ENCODE measurements at regions not wholly inside any gene's neighbourhood (a gene's known extent, or its start where the extent isn't known, plus 50 kb on each side); places are given as distances from the start of the nearest gene placed in this dataset.
"Not testable (repeated sequence)": the region's sequence is repeated elsewhere in the genome, so short reads cannot be mapped to it uniquely, and the experiment has no call there.

- Mint-ChIP-seq H3K36me3 (ENCODE audit: low read depth) (no peaks in the 10 kb centered on the region), H3K27ac (no peak overlapping the region), H3K4me3 (no peak overlapping the region), H3K4me1 (no peaks in the 10 kb centered on the region), H3K27me3 (ENCODE audit: low read depth, poor library complexity) (peaks cover 4% of the 10 kb centered on the region), H3K9me3 (no peaks in the 10 kb centered on the region)
- DNase-seq: no peak
- TF ChIP-seq, protein P1, sequence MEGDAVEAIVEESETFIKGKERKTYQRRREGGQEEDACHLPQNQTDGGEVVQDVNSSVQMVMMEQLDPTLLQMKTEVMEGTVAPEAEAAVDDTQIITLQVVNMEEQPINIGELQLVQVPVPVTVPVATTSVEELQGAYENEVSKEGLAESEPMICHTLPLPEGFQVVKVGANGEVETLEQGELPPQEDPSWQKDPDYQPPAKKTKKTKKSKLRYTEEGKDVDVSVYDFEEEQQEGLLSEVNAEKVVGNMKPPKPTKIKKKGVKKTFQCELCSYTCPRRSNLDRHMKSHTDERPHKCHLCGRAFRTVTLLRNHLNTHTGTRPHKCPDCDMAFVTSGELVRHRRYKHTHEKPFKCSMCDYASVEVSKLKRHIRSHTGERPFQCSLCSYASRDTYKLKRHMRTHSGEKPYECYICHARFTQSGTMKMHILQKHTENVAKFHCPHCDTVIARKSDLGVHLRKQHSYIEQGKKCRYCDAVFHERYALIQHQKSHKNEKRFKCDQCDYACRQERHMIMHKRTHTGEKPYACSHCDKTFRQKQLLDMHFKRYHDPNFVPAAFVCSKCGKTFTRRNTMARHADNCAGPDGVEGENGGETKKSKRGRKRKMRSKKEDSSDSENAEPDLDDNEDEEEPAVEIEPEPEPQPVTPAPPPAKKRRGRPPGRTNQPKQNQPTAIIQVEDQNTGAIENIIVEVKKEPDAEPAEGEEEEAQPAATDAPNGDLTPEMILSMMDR (IDR thresholded peaks at IDR 0.05): no peak
Observed at GRCh38 chr12:17028348-17028747, 422.4 kb upstream of the LMO3 start.

GRCh38 chr12:17025424-17025823, 419.5 kb upstream of the LMO3 start:
- not testable (repeated sequence) for H3K4me1 Mint-ChIP-seq; H3K4me3 Mint-ChIP-seq; H3K27ac Mint-ChIP-seq; DNase-seq; H3K27me3 Mint-ChIP-seq (ENCODE audit: low read depth, poor library complexity); H3K9me3 Mint-ChIP-seq; H3K36me3 Mint-ChIP-seq (ENCODE audit: low read depth)

GRCh38 chr12:17020765-17021164, 414.8 kb upstream of the LMO3 start:
- no peaks in the 10 kb centered on the region for H3K27me3 Mint-ChIP-seq (ENCODE audit: low read depth, poor library complexity)
- no peak for DNase-seq
- H3K27ac Mint-ChIP-seq: no peak overlapping the region
- TF ChIP-seq, protein P1 (IDR thresholded peaks at IDR 0.05): no peak
- no peak overlapping the region for H3K4me3 Mint-ChIP-seq
- no peaks in the 10 kb centered on the region for H3K4me1 Mint-ChIP-seq
- H3K36me3 Mint-ChIP-seq (ENCODE audit: low read depth): no peaks in the 10 kb centered on the region
- H3K9me3 Mint-ChIP-seq: no peaks in the 10 kb centered on the region

GRCh38 chr12:17017402-17017801, 411.4 kb upstream of the LMO3 start:
- no peaks in the 10 kb centered on the region for H3K4me1 Mint-ChIP-seq
- no peaks in the 10 kb centered on the region for H3K36me3 Mint-ChIP-seq (ENCODE audit: low read depth)
- no peak overlapping the region for H3K4me3 Mint-ChIP-seq
- DNase-seq: no peak
- H3K9me3 Mint-ChIP-seq: peaks cover 10% of the 10 kb centered on the region
- H3K27ac Mint-ChIP-seq: no peak overlapping the region
- TF ChIP-seq, protein P1 (IDR thresholded peaks at IDR 0.05): no peak
- H3K27me3 Mint-ChIP-seq (ENCODE audit: low read depth, poor library complexity): no peaks in the 10 kb centered on the region

DNA sequence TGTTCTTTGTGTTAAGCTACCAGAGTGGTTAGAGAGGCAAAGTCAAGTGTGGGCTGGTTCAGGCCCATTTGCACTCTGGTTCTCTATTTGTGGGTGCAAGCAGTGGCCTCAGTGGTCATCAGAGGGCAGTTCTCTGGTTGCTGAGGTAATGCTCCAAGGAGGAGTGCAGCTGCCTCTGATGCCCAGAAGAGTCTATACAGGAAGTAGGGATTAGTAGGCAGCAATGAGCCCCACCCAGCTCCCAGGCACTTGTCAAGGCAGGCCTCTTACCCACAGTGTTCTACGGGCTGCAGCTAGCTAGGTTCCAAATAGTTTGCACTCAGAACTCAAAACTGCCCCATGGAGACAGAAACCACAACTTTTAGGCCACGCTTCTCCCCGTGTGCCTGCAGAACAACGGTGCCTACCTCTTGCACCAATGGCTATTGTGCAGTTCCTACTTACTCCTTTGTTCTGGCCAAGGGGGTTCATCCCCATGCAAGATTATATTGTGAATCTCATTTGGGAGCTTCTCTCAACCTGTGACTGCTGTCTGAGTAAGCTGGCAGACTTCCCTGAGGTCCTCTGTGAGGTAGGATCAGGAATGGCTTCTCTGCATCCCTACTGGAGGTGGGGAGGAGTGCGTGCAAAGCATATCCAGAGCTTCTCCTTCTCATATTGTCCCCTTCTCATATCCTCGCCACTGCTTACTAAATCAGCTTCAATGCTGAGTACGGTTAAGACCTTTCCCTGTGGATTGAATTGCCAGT, 410.3 kb upstream of the LMO3 start:
- Mint-ChIP-seq H3K36me3 (ENCODE audit: low read depth) (no peaks in the 10 kb centered on the region), H3K27me3 (ENCODE audit: low read depth, poor library complexity) (no peaks in the 10 kb centered on the region), H3K27ac (no peak overlapping the region), H3K4me1 (no peaks in the 10 kb centered on the region), H3K4me3 (no peak overlapping the region), H3K9me3 (peaks cover 10% of the 10 kb centered on the region)
- DNase-seq: no peak
- TF ChIP-seq, protein P1 (IDR thresholded peaks at IDR 0.05): no peak

GRCh38 chr12:17015501-17015900, 409.5 kb upstream of the LMO3 start:
- no peaks in the 10 kb centered on the region for H3K36me3 Mint-ChIP-seq (ENCODE audit: low read depth)

GRCh38 chr12:17007442-17008040, 401.6 kb upstream of the LMO3 start:
- H3K27me3 Mint-ChIP-seq (ENCODE audit: low read depth, poor library complexity): not testable (repeated sequence)

More at GRCh38 chr12:17015501-17015900, 409.5 kb upstream of the LMO3 start:
- Mint-ChIP-seq H3K27me3 (ENCODE audit: low read depth, poor library complexity) (no peaks in the 10 kb centered on the region), H3K9me3 (peaks cover 10% of the 10 kb centered on the region), H3K27ac (no peak overlapping the region), H3K4me1 (no peaks in the 10 kb centered on the region), H3K4me3 (no peak overlapping the region)
- TF ChIP-seq, protein P1 (IDR thresholded peaks at IDR 0.05): no peak
- no peak for DNase-seq

GRCh38 chr12:16998538-16998937, 392.6 kb upstream of the LMO3 start:
- not testable (repeated sequence) for H3K27me3 Mint-ChIP-seq (ENCODE audit: low read depth, poor library complexity); DNase-seq; H3K4me3 Mint-ChIP-seq; H3K36me3 Mint-ChIP-seq (ENCODE audit: low read depth); H3K27ac Mint-ChIP-seq; H3K4me1 Mint-ChIP-seq
- peaks cover 22% of the 10 kb centered on the region for H3K9me3 Mint-ChIP-seq

More at GRCh38 chr12:17007442-17008040, 401.6 kb upstream of the LMO3 start:
- not testable (repeated sequence) for H3K4me3 Mint-ChIP-seq; H3K4me1 Mint-ChIP-seq; H3K27ac Mint-ChIP-seq; H3K36me3 Mint-ChIP-seq (ENCODE audit: low read depth); H3K9me3 Mint-ChIP-seq; DNase-seq
